Epithelial cell of proximal tubule (primary cell): ENCODE measurements at regions not wholly inside any gene's neighbourhood (a gene's known extent, or its start where the extent isn't known, plus 50 kb on each side); places are given as distances from the start of the nearest gene placed in this dataset.

Source experiments
- DNase-seq: peaks from one replicate; pipeline ENCODE4 v3.0.0-alpha.2; 2011; ENCODE audit warnings: low read depth
- H3K4me3 ChIP-seq: 2 replicates; pipeline ENCODE4 v1.5.1; 2011; ENCODE audit warnings: low read depth, mild to moderate bottlenecking, low read length
- CTCF ChIP-seq: conservative IDR thresholded peaks from 2 replicates; pipeline ENCODE4 v1.5.1; 2012; ENCODE audit warnings: low read depth, mild to moderate bottlenecking, low read length

- no peak for DNase-seq
- H3K4me3 ChIP-seq = no peak overlapping the region
- no peak for TF ChIP-seq CTCF
Observed at GRCh38 chr1:218763538-218763937, 410.1 kb upstream of the LYPLAL1 start.

- H3K4me3 ChIP-seq = no peak overlapping the region
- DNase-seq = no peak
- TF ChIP-seq CTCF = no peak
Observed at GRCh38 chr1:218765753-218766152, 407.9 kb upstream of the LYPLAL1 start.

GRCh38 chr1:218771931-218772330 is 401.7 kb upstream of the LYPLAL1 start:
- H3K4me3 ChIP-seq = no peak overlapping the region
- TF ChIP-seq CTCF = no peak
- no peak for DNase-seq

GRCh38 chr1:218772575-218772974 is 401.1 kb upstream of the LYPLAL1 start:
- no peak overlapping the region for H3K4me3 ChIP-seq
- TF ChIP-seq CTCF = no peak
- no peak for DNase-seq

GRCh38 chr1:218775501-218776021 is 398.1 kb upstream of the LYPLAL1 start:
- no peak overlapping the region for H3K4me3 ChIP-seq
- DNase-seq = no peak
- no peak for TF ChIP-seq CTCF

- DNase-seq = no peak
- no peak overlapping the region for H3K4me3 ChIP-seq
- no peak for TF ChIP-seq CTCF
Observed at GRCh38 chr1:218778257-218779126, 395.2 kb upstream of the LYPLAL1 start.
